ENCODE measurements at regions not wholly inside any gene's neighbourhood (a gene's known extent, or its start where the extent isn't known, plus 50 kb on each side); places are given as distances from the start of the nearest gene placed in this dataset.
"Not testable (repeated sequence)": the region's sequence is repeated elsewhere in the genome, so short reads cannot be mapped to it uniquely, and the experiment has no call there.

DNA sequence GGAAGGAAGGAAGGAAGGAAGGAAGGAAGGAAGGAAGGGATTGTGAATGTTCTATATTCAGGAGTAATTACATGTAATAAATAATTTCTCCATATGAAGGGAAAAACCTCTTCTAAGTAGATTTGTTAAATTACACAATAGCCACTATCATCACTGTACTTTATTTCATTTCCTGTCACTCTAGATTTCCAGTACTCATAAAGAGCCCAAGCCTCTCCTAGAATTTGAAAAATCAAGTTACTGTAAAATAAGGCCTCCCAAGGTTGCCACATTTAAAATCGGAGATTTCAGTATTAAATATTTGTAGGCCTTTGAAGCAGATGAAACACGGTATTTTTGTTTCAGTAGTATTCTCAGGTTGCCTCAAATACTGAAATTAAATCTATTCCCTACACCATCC lies 499.0 kb downstream of the CDH10 start:
- H3K4me3 Mint-ChIP-seq, result no peak overlapping the region

GRCh38 chr5:24161559-24161958 lies 483.2 kb downstream of the CDH10 start:
- Mint-ChIP-seq H3K4me3 (no peak overlapping the region), H3K4me1 (ENCODE audit: unreplicated experiment) (no peaks in the 10 kb centered on the region), H3K36me3 (no peaks in the 10 kb centered on the region), H3K9me3 (no peaks in the 10 kb centered on the region), H3K27me3 (no peaks in the 10 kb centered on the region), H3K27ac (no peak overlapping the region)
- no peak for DNase-seq (ENCODE audit: extremely low spot score, unreplicated experiment)
- TF ChIP-seq, protein P1, sequence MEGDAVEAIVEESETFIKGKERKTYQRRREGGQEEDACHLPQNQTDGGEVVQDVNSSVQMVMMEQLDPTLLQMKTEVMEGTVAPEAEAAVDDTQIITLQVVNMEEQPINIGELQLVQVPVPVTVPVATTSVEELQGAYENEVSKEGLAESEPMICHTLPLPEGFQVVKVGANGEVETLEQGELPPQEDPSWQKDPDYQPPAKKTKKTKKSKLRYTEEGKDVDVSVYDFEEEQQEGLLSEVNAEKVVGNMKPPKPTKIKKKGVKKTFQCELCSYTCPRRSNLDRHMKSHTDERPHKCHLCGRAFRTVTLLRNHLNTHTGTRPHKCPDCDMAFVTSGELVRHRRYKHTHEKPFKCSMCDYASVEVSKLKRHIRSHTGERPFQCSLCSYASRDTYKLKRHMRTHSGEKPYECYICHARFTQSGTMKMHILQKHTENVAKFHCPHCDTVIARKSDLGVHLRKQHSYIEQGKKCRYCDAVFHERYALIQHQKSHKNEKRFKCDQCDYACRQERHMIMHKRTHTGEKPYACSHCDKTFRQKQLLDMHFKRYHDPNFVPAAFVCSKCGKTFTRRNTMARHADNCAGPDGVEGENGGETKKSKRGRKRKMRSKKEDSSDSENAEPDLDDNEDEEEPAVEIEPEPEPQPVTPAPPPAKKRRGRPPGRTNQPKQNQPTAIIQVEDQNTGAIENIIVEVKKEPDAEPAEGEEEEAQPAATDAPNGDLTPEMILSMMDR (conservative IDR thresholded peaks at IDR 0.05), result no peak

More for the DNA sequence above, 499.0 kb downstream of the CDH10 start:
- no peaks in the 10 kb centered on the region for H3K36me3 Mint-ChIP-seq
- H3K27me3 Mint-ChIP-seq, result no peaks in the 10 kb centered on the region
- no peak for DNase-seq (ENCODE audit: extremely low spot score, unreplicated experiment)
- no peaks in the 10 kb centered on the region for H3K9me3 Mint-ChIP-seq
- H3K27ac Mint-ChIP-seq, result no peak overlapping the region
- no peaks in the 10 kb centered on the region for H3K4me1 Mint-ChIP-seq (ENCODE audit: unreplicated experiment)
- TF ChIP-seq, protein P1 (conservative IDR thresholded peaks at IDR 0.05), result no peak

- Mint-ChIP-seq H3K9me3 (no peaks in the 10 kb centered on the region), H3K36me3 (no peaks in the 10 kb centered on the region), H3K27me3 (no peaks in the 10 kb centered on the region), H3K4me3 (no peak overlapping the region), H3K4me1 (ENCODE audit: unreplicated experiment) (no peaks in the 10 kb centered on the region), H3K27ac (no peak overlapping the region)
- no peak for DNase-seq (ENCODE audit: extremely low spot score, unreplicated experiment)
- TF ChIP-seq, protein P1 (conservative IDR thresholded peaks at IDR 0.05), result no peak
Measured at GRCh38 chr5:24162343-24162742, 482.4 kb downstream of the CDH10 start.

GRCh38 chr5:24163091-24163490 lies 481.7 kb downstream of the CDH10 start:
- Mint-ChIP-seq H3K4me3 (no peak overlapping the region), H3K36me3 (no peaks in the 10 kb centered on the region), H3K27ac (no peak overlapping the region), H3K27me3 (no peaks in the 10 kb centered on the region), H3K9me3 (no peaks in the 10 kb centered on the region), H3K4me1 (ENCODE audit: unreplicated experiment) (no peaks in the 10 kb centered on the region)
- TF ChIP-seq, protein P1 (conservative IDR thresholded peaks at IDR 0.05), result no peak
- no peak for DNase-seq (ENCODE audit: extremely low spot score, unreplicated experiment)

DNA sequence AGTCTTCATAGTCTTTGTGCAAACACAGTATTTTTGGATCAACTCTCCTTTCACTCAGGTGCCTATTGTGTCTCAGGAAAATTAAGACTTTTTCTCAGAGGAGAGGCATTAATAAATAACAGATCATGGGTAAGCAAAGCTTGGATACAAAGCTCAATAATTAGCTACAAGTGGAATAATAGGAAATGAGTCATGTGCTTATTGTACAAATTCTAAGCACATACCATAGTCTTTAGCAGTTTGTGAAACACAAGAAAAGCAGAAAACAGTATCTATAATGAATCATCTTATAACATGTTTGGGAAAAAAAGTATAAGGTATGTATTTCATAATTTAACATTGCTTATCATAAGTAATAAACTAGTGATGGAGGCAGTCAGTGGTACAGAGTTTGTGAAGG lies 477.0 kb downstream of the CDH10 start:
- H3K27ac Mint-ChIP-seq, result no peak overlapping the region
- H3K27me3 Mint-ChIP-seq, result no peaks in the 10 kb centered on the region
- H3K4me1 Mint-ChIP-seq (ENCODE audit: unreplicated experiment), result no peaks in the 10 kb centered on the region
- no peak overlapping the region for H3K4me3 Mint-ChIP-seq
- TF ChIP-seq, protein P1 (conservative IDR thresholded peaks at IDR 0.05), result no peak
- H3K36me3 Mint-ChIP-seq, result no peaks in the 10 kb centered on the region
- no peaks in the 10 kb centered on the region for H3K9me3 Mint-ChIP-seq
- DNase-seq (ENCODE audit: extremely low spot score, unreplicated experiment), result no peak

DNA sequence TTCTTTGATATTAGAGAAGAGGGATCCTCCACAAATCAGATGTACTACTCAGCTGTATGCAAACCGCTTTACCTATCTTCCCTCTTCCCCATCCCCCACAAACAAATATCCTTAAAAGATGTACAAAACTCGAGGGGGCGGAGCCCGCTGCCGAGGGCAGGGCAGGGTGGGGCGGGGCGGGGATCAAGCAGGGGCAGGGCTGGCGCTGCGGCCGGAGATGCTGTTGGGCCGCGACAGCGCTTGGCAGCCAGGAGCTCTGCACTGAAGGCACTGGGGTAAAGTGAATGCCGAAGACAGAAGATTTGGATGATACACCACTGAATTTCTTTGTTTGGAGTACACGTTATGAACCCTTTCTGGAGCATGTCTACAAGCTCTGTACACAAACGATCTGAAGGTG lies 474.8 kb downstream of the CDH10 start:
- TF ChIP-seq, protein P1 (conservative IDR thresholded peaks at IDR 0.05), result no peak
- no peak overlapping the region for H3K27ac Mint-ChIP-seq
- no peak overlapping the region for H3K4me3 Mint-ChIP-seq
- H3K36me3 Mint-ChIP-seq, result no peaks in the 10 kb centered on the region
- no peak for DNase-seq (ENCODE audit: extremely low spot score, unreplicated experiment)
- H3K4me1 Mint-ChIP-seq (ENCODE audit: unreplicated experiment), result no peaks in the 10 kb centered on the region
- H3K9me3 Mint-ChIP-seq, result no peaks in the 10 kb centered on the region
- no peaks in the 10 kb centered on the region for H3K27me3 Mint-ChIP-seq

GRCh38 chr5:24170930-24171329 lies 473.8 kb downstream of the CDH10 start:
- DNase-seq (ENCODE audit: extremely low spot score, unreplicated experiment); H3K4me1 Mint-ChIP-seq (ENCODE audit: unreplicated experiment); H3K36me3 Mint-ChIP-seq; H3K27ac Mint-ChIP-seq; H3K4me3 Mint-ChIP-seq; H3K27me3 Mint-ChIP-seq; H3K9me3 Mint-ChIP-seq: not testable (repeated sequence)

Measured in type B pancreatic cell (in vitro differentiated cells).